ENCODE measurements at regions not wholly inside any gene's neighbourhood (a gene's known extent, or its start where the extent isn't known, plus 50 kb on each side); places are given as distances from the start of the nearest gene placed in this dataset.
A peak's percentile ranks its signal among the peaks of the same experiment; 100 is the strongest.

DNA sequence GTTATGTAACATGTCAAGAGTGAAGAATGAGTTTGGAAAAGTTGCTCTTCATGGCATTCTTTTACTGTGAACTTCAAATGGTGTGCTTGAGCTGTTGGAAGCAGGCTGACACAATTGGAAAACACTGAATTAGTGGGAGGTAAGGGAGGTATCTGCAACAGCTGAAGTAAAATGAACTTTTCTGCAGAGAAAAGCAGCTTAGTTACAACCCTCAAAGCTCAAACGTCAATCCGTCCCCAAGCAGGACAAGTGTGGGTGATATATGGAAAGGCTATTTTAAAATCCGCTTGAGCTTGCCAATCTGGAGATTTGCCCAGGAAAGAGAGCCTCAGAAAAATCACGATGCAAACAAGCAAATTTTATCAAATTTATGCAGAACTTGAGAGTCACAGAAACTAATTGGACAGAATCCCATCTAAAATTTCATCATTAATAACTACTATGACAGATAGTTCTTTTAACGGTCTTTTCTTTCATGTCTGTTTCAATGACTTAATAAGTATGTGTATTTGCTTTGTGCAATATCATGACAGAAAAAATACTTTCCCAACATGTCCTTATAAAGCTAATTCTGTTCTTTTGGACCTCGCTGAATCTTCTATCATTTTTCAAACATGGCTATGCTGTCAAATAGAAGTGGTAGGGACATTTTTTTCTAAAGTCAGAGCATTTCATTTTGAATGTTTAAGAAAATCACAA is 266.6 kb upstream of the SLITRK3 start:
- peak overlapping the region; percentile 56 for H3K4me3 ChIP-seq (ENCODE audit: low read depth, low read length)
- TF ChIP-seq, protein P1, sequence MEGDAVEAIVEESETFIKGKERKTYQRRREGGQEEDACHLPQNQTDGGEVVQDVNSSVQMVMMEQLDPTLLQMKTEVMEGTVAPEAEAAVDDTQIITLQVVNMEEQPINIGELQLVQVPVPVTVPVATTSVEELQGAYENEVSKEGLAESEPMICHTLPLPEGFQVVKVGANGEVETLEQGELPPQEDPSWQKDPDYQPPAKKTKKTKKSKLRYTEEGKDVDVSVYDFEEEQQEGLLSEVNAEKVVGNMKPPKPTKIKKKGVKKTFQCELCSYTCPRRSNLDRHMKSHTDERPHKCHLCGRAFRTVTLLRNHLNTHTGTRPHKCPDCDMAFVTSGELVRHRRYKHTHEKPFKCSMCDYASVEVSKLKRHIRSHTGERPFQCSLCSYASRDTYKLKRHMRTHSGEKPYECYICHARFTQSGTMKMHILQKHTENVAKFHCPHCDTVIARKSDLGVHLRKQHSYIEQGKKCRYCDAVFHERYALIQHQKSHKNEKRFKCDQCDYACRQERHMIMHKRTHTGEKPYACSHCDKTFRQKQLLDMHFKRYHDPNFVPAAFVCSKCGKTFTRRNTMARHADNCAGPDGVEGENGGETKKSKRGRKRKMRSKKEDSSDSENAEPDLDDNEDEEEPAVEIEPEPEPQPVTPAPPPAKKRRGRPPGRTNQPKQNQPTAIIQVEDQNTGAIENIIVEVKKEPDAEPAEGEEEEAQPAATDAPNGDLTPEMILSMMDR (conservative IDR thresholded peaks at IDR 0.05; ENCODE audit: low read depth, low read length), result no peak
- no peak for DNase-seq (ENCODE audit: low read depth)

DNA sequence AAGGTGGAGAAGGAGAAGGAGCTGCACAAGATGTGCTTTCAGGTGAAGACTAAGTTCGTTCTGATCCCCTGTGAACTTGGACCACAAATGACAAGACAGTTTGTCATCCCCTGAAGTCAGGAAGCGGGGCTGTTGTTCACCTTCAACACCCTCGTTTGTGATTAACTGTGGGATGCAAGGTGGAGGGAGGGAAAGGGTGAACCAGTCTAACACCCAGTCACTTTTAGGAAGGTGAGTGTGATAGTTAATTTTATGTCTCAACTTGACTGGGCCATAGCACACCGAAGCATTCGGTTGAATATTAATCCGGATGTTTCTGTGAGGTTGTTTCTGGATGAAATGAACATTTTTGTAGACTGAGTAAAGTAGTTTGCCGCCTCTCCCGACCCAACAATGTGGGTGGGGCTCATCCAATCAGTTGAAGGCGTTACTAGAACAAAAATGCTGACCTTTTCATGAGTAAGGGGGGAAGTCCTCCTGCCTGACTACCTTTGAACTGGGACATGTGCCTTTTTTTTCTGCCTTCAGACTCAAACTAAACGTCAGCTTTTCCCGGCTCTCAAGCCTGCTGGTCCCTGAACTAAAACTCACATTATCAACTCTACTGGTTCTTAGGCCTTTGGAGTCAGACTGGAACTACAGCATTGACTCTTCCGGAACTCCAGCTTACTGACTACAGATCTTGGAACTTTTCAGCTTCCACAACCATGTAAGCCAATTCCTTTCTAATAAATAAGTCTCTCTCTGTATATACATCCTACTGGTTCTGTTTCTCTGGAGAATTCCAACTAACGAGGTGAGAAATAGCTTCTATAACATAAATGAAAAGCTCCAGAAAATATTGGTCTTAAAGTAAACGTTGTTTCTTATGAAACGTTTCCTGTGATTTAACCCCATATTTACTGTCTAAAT is 264.0 kb upstream of the SLITRK3 start:
- DNase-seq (ENCODE audit: low read depth), result peak; percentile 89
- H3K4me3 ChIP-seq (ENCODE audit: low read depth, low read length), result peak overlapping the region; percentile 56
- TF ChIP-seq, protein P1 (conservative IDR thresholded peaks at IDR 0.05; ENCODE audit: low read depth, low read length), result no peak

DNA sequence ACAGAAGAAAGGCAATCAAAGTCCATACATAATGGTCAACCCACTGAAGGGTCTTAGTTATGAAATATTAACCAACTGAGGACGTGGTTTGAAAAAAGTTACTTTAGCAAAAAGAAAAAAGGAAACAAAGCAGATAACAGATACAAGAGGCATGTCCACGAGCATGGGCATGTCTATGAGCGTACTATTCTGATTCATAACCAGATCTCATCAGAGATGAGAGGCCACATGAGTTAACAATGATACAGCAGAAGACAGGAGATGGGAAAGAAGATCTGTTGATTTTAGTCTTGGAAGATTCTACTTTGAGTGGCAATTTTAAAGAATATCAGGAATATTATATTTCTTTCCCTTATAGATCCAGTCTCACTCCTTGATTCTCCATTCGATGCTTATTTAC is 262.9 kb upstream of the SLITRK3 start:
- no peak for DNase-seq (ENCODE audit: low read depth)
- TF ChIP-seq, protein P1 (conservative IDR thresholded peaks at IDR 0.05; ENCODE audit: low read depth, low read length), result no peak
- H3K4me3 ChIP-seq (ENCODE audit: low read depth, low read length), result no peak overlapping the region

DNA sequence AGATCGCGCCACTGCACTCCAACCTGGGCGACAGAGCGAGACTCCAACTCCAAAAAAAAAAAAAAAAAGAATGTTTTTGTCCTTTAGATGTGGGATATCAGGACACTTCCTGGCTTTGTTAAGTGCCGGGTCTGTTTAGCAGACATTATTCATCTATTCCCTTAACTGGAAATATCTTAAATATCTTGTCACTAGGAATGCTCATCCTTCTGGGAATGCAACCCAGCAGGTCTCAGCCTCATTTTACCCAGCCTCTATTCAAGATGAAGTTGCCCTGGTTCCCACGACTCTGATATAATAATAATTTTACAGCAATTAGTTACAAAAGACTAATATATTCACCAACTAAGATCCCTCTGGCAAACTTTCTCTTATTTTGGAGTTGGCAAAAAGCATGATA is 260.9 kb upstream of the SLITRK3 start:
- H3K4me3 ChIP-seq (ENCODE audit: low read depth, low read length), result no peak overlapping the region
- TF ChIP-seq, protein P1 (conservative IDR thresholded peaks at IDR 0.05; ENCODE audit: low read depth, low read length), result no peak
- no peak for DNase-seq (ENCODE audit: low read depth)

DNA sequence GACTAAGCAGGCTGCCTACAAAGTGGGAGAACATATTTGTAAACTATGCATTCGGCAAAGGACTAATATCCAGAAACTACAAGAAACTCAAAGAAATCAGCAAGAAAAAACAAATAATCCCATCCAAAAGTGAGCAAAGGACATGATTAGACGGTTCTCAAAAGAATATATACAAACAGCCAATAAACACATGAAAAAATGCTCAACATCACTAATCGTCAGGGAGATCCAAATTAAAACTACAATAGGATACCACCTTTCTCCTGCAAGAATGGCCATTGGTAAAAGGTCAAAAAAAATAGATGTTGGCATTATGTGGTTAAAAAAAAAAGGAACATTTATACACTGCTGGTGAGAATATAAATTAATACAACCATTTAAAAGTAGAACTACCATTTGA is 259.6 kb upstream of the SLITRK3 start:
- DNase-seq (ENCODE audit: low read depth), result no peak
- TF ChIP-seq, protein P1 (conservative IDR thresholded peaks at IDR 0.05; ENCODE audit: low read depth, low read length), result no peak
- no peak overlapping the region for H3K4me3 ChIP-seq (ENCODE audit: low read depth, low read length)

DNA sequence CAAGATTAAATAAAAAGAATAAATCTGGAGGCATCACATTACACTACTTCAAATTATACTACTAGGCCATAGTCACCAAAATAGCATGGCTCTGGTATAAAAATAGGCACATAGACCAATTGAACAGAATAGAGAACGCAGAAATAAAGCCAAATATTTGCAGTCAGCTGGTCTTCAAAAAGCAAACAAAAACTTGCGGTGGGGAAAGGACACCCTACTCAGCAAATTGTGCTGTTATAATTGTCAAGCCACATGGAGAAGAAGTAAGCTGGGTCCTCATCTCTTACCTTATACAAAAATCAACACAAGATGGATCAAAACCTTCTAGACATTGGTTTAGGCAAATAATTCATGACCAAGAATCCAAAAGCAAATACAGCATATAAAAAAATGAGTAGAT is 259.2 kb upstream of the SLITRK3 start:
- no peak for DNase-seq (ENCODE audit: low read depth)
- TF ChIP-seq, protein P1 (conservative IDR thresholded peaks at IDR 0.05; ENCODE audit: low read depth, low read length), result no peak
- no peak overlapping the region for H3K4me3 ChIP-seq (ENCODE audit: low read depth, low read length)
